Skeletal muscle satellite cell (primary cell): ENCODE measurements at regions not wholly inside any gene's neighbourhood (a gene's known extent, or its start where the extent isn't known, plus 50 kb on each side); places are given as distances from the start of the nearest gene placed in this dataset.

Source experiments
- H3K27me3 ChIP-seq: 2 replicates; pipeline ENCODE4 v1.7.0; 2013; ENCODE audit warnings: low read length; ENCODE audit not compliant: control insufficient read depth, insufficient read depth
- H3K36me3 ChIP-seq: 2 replicates; pipeline ENCODE4 v1.7.0; 2013; ENCODE audit warnings: mild to moderate bottlenecking, control low read depth, low read length; ENCODE audit not compliant: insufficient read depth
- H3K4me1 ChIP-seq: 2 replicates; pipeline ENCODE4 v1.7.0; 2013; ENCODE audit warnings: low read length; ENCODE audit not compliant: control insufficient read depth, insufficient read depth
- H3K4me2 ChIP-seq: 2 replicates; pipeline ENCODE4 v1.7.0; 2013; ENCODE audit warnings: mild to moderate bottlenecking, low read length
- H3K4me3 ChIP-seq: 2 replicates; pipeline ENCODE4 v1.7.0; 2013; ENCODE audit warnings: low read length
- H3K9ac ChIP-seq: 2 replicates; pipeline ENCODE4 v1.7.0; 2013; ENCODE audit warnings: mild to moderate bottlenecking, low read depth, low read length, moderate library complexity
- H3K9me3 ChIP-seq: replicated peaks from 2 replicates; pipeline ENCODE4 v1.7.0; 2013; ENCODE audit warnings: mild to moderate bottlenecking, control low read depth, low read length

DNA sequence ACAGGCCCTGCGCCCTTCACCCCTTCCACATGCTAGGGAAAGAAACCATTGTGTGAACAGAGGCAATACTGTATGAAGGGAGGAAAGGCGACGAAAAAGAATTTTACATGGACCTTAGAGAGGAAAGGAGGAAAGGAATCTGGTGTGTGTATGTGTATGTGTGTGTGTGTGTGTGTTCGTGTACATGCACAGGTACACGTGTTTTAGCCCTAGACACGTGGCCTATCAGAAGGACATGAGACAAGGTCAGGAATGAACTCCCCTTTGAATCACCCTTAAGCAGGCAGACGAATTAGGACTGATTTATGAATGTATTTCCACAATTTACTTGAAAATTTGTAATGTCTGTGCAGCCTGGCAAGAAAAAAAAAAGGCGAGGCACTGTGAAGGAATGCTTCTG, 276.0 kb downstream of the ZNF516 start:
- no peak overlapping the region for H3K4me3 ChIP-seq
- H3K36me3 ChIP-seq = no peaks in the 10 kb centered on the region
- H3K9me3 ChIP-seq = no peaks in the 10 kb centered on the region
- H3K9ac ChIP-seq = no peak overlapping the region
- H3K4me1 ChIP-seq = no peaks in the 10 kb centered on the region
- H3K27me3 ChIP-seq = peaks cover 3% of the 10 kb centered on the region
- H3K4me2 ChIP-seq = no peak overlapping the region

DNA sequence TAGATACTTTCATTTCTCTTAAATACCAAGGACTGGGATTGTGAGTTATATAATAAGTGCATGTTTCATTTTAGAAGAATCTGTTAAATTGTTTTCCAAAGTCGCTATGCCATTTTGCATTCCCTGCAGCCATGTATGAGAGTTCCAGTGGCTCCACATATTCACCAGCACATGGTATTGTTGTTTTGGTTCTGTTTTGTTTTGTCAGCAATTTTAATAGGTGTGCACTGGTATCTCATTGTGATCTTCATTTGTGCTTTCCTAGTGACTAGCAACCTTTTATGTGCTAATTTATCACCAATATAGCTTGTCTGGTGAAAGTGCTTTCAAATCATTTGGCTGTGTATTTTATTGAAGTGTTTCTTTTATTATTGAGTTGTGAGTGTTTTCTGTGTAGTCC, 278.9 kb downstream of the ZNF516 start:
- Histone ChIP-seq H3K9me3 (no peaks in the 10 kb centered on the region), H3K4me1 (no peaks in the 10 kb centered on the region), H3K27me3 (peaks cover 8% of the 10 kb centered on the region), H3K9ac (no peak overlapping the region), H3K36me3 (no peaks in the 10 kb centered on the region), H3K4me3 (no peak overlapping the region), H3K4me2 (no peak overlapping the region)

DNA sequence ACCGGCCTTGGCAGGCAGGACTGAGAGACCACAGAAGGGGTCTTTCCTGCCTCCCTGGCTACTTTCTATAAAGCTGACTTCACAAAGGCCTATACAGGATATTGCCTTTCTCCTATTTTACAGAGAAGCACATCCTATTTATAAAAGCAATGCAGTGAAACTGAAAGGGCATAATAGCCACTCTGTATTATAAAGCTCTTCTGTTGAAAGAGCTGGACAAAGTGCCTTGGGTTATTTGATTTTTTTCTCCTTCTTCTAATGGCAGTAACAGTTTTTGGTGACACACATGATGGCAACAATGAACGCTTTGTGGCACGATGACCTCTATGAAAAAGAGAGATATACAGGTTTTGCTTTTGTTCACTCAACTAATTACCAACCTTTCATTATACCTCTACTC, 281.1 kb downstream of the ZNF516 start:
- H3K4me1 ChIP-seq = peaks cover 5% of the 10 kb centered on the region
- H3K4me3 ChIP-seq = no peak overlapping the region

DNA sequence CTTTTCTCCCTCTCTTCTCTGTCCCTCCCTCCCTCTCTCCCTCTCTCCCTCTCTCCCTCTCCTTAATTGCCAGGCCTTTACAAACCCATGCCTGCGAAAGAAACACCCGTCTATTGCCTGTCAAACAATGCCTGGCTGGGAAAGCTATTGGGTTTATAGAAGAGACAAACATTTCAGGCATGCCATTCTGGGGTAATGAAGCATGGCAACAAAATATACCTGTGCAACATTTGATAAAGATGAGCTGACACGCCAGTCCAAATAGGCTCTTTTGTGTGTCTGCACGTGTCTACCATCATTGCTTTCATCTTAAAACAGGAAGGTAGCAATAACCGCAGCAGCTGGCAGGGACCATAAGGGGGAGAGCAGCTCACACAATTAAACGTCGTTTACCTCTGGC, 282.1 kb downstream of the ZNF516 start:
- H3K9ac ChIP-seq = no peak overlapping the region
- no peak overlapping the region for H3K4me3 ChIP-seq
- no peaks in the 10 kb centered on the region for H3K9me3 ChIP-seq
- no peak overlapping the region for H3K4me2 ChIP-seq
- peaks cover 6% of the 10 kb centered on the region for H3K4me1 ChIP-seq
- H3K27me3 ChIP-seq = peaks cover 8% of the 10 kb centered on the region
- no peaks in the 10 kb centered on the region for H3K36me3 ChIP-seq

More for the DNA sequence above, 281.1 kb downstream of the ZNF516 start:
- Histone ChIP-seq H3K9me3 (no peaks in the 10 kb centered on the region), H3K9ac (no peak overlapping the region), H3K27me3 (peaks cover 8% of the 10 kb centered on the region), H3K4me2 (no peak overlapping the region), H3K36me3 (no peaks in the 10 kb centered on the region)

DNA sequence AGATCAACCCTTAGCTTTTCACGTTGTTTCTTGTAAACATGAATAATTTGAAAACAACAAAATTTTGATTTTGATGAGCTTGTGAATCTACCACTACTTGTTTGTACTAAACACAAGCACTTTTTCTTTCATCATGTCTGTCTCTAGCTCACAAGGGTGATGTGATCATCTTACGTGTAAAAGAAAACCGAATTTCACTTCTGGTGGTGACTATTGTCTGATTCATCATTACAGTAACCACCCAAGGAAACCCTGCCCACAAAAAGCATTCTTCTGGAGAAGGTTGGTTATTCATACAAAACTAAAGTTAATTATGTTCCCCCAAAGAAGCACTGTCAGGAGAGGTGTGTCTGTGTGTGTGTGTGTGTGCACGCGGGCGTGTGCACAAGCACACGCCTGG, 285.4 kb downstream of the ZNF516 start:
- Histone ChIP-seq H3K4me1 (peaks cover 6% of the 10 kb centered on the region), H3K9me3 (no peaks in the 10 kb centered on the region), H3K9ac (no peak overlapping the region), H3K4me3 (no peak overlapping the region), H3K27me3 (peaks cover 4% of the 10 kb centered on the region), H3K36me3 (no peaks in the 10 kb centered on the region), H3K4me2 (peak overlapping the region; percentile 60)

DNA sequence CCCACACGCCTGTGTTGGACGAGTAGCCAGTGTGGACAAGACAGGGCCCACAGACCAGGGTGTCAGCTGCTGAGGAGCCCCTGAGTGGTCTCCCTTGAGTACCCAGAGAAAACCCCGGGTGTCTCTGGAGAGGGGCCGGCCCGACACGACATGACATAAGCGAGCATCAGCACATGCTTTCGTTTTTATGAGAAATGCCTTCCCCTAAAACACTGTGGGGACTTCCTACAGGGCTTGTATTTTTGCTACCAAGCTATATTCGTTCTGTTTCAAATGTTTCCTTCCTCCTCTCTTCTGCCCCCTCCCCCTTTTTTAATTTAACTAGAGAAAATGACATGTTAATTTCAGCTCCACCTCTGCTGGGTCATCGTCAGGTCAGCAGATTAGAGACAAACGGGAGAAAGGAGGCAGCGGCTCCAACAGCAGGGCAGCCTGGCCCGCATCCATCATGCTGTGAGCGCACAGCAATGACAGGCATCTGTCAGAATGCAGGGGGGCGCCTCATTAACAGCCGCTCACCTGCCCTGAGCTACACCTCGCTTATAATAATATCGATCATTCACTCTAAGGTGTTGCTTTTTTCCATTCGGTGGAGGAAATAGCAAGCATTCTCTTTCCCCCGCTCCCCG, 286.2 kb downstream of the ZNF516 start:
- Histone ChIP-seq H3K9ac (peak overlapping the region; percentile 18), H3K9me3 (no peaks in the 10 kb centered on the region), H3K4me3 (peak overlapping the region; percentile 35), H3K36me3 (no peaks in the 10 kb centered on the region), H3K4me1 (peaks cover 6% of the 10 kb centered on the region), H3K27me3 (peaks cover 4% of the 10 kb centered on the region), H3K4me2 (peak overlapping the region; percentile 60)

DNA sequence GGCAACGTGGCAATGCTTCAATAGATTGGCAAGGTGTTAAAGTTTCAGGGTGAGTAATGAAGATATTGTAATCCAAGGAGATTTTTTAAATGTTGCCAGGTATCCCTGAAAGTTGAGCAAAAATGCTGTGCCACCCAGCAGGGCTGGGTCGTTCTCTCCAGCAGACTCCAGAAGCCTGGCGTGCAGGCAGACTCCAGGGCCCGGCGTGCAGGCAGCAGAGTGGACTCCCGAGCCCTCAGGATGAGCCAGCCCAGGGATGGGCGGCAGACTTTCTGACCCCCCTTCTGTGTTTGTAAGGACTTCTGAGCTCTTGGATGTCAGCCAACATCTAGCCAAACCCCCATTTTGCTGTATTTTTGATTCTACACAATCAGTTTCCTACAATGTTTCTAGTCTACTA, 289.1 kb downstream of the ZNF516 start:
- Histone ChIP-seq H3K4me3 (no peak overlapping the region), H3K4me1 (peaks cover 6% of the 10 kb centered on the region), H3K9ac (no peak overlapping the region), H3K27me3 (peaks cover 4% of the 10 kb centered on the region), H3K36me3 (no peaks in the 10 kb centered on the region), H3K9me3 (no peaks in the 10 kb centered on the region), H3K4me2 (no peak overlapping the region)

DNA sequence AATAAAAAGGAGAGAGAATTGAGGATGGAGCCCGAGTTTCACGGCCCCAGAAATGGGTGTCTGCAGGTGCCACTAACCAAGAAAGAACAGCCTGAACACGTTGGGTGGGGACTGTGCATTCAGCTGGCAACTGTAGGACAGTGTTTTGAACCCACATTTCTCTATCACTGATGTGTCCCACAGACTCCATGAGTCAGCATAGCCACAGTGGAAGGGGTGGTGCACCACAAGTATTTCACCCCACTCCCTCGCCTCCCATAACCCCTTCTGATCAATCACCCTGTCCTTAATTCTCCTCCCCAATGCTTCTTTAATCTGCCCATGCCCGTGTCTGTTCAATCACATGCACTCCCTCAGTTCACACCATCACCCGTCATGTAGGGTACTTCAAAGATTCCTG, 291.5 kb downstream of the ZNF516 start:
- Histone ChIP-seq H3K27me3 (peaks cover 4% of the 10 kb centered on the region), H3K4me2 (no peak overlapping the region), H3K9me3 (no peaks in the 10 kb centered on the region), H3K4me3 (no peak overlapping the region), H3K9ac (no peak overlapping the region), H3K4me1 (no peaks in the 10 kb centered on the region), H3K36me3 (no peaks in the 10 kb centered on the region)

DNA sequence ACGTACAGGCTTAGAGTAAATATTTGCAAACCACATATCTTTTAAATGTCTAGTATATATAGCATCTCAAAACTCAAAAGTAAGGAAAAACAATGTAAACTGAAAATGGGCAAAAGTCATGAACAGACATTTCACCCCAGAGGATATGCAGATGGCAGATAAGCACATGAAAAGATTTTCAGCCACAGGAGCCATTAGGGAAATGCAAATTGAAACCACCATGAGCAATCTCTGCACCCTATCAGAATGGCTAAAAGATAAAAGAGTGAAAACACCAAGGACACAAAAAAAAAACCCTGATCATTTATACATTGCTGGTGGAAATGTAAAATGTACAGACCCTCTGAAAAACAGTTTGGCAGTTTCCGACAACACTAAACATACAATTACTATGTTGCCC, 292.7 kb downstream of the ZNF516 start:
- H3K4me3 ChIP-seq = no peak overlapping the region
- no peak overlapping the region for H3K9ac ChIP-seq
- H3K9me3 ChIP-seq = no peaks in the 10 kb centered on the region
- H3K4me2 ChIP-seq = no peak overlapping the region
- no peaks in the 10 kb centered on the region for H3K4me1 ChIP-seq
- no peaks in the 10 kb centered on the region for H3K36me3 ChIP-seq
- H3K27me3 ChIP-seq = peaks cover 4% of the 10 kb centered on the region

DNA sequence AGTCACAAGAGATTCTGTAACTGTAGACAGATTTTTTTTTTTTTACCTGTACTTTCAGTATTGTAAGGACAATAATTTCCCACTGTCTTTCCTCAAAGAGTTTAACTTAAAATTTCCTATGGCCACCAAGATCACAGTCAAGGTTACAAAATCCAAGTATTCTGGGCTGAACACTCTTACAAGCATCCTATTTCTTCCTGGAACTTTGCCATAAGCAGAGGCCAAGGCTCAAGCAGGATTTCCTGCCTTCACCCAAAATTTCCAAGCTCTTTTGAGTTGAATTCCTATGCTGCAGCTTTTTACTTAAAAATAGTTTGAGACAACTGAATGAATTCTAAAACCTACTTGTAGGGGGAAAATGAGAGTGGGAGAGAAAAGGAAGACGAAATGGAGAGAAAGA, 299.4 kb downstream of the ZNF516 start:
- Histone ChIP-seq H3K4me2 (no peak overlapping the region), H3K4me1 (no peaks in the 10 kb centered on the region), H3K9me3 (no peaks in the 10 kb centered on the region), H3K9ac (no peak overlapping the region), H3K36me3 (no peaks in the 10 kb centered on the region), H3K4me3 (no peak overlapping the region), H3K27me3 (no peaks in the 10 kb centered on the region)

DNA sequence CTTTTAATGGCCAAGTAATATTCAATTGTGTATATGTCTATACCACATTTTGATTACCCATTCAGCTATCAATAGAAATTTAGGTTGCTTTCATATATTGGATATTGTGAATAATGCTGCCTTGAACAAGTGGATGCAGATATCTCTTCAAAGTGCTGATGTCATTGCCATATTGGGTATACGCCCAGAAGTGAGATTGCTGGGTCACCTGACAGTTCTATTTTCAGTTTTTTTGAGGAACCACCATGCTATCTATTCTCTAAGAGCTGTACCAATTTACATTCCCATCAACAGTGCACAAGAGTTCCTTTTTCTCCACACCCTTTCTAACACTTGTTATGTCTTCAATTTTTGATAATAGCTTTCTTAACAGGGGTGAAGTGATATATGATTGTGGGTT, 306.9 kb downstream of the ZNF516 start:
- H3K27me3 ChIP-seq = no peaks in the 10 kb centered on the region
- H3K36me3 ChIP-seq = no peaks in the 10 kb centered on the region
- H3K4me1 ChIP-seq = no peaks in the 10 kb centered on the region

DNA sequence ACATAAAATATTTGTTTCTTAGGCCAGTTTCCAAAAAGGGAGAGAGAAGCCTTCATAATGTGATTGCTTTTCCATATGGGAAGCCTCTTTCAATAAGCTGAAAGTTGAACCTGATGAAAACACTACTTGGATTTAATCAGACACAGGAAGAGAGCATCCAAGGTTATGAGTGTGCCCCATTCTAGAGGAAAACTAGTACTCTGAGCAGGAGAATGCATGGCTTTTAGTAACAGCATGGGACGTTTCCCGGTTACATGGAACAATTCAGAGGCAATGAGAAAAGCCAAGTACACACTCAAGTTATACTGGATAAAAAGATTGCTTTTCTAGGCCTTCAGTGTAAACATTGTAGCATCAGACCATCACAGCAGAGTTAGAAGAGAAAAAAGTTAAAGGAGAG, 315.8 kb downstream of the ZNF516 start:
- H3K9me3 ChIP-seq = no peaks in the 10 kb centered on the region
- no peak overlapping the region for H3K4me2 ChIP-seq
- H3K4me3 ChIP-seq = no peak overlapping the region
- no peaks in the 10 kb centered on the region for H3K36me3 ChIP-seq
- H3K4me1 ChIP-seq = no peaks in the 10 kb centered on the region
- no peaks in the 10 kb centered on the region for H3K27me3 ChIP-seq
- no peak overlapping the region for H3K9ac ChIP-seq

More for the DNA sequence above, 306.9 kb downstream of the ZNF516 start:
- Histone ChIP-seq H3K4me3 (no peak overlapping the region), H3K4me2 (no peak overlapping the region), H3K9ac (no peak overlapping the region), H3K9me3 (no peaks in the 10 kb centered on the region)
